Colonic mucosa (tissue), 4 donors: ENCODE measurements at regions not wholly inside any gene's neighbourhood (a gene's known extent, or its start where the extent isn't known, plus 50 kb on each side); places are given as distances from the start of the nearest gene placed in this dataset.

Experiments used
- DNase-seq: peaks from one replicate; pipeline ENCODE4 v3.0.0-alpha.2; 2020
- H3K27ac ChIP-seq: fragments of 200-600 bp; one replicate; pipeline ENCODE4 v1.8.0; 2021
- H3K27me3 ChIP-seq: fragments of 200-600 bp; one replicate; pipeline ENCODE4 v1.8.0; 2021
- H3K36me3 ChIP-seq: fragments of 200-600 bp; one replicate; pipeline ENCODE4 v1.8.0; 2021
- H3K4me1 ChIP-seq: fragments of 200-600 bp; one replicate; pipeline ENCODE4 v1.8.0; 2021; ENCODE audit warnings: mild to moderate bottlenecking
- H3K4me3 ChIP-seq: fragments of 200-600 bp; one replicate; pipeline ENCODE4 v1.8.0; 2021
- H3K9ac ChIP-seq, 2 donors: one replicate each; pipeline ENCODE4 v1.7.0; 2013; ENCODE audit warnings: control low read depth in 2 of 2, low read depth in 2 of 2, low read length in 2 of 2
- H3K9me3 ChIP-seq: fragments of 200-600 bp; one replicate; pipeline ENCODE4 v1.8.0; 2021
- CTCF ChIP-seq: fragments of 200-600 bp; IDR thresholded peaks from one replicate; pipeline ENCODE4 v1.8.0; 2022; ENCODE audit warnings: antibody characterized with exemption, mild to moderate bottlenecking
- intact Hi-C: fragments of 100-400 bp; cut with DNase I; formaldehyde crosslinking; loops from one replicate; pipeline ENCODE4 v1.14.1; 2022
- donor health status: healthy.
- donor health status: DM: no; HTN: no; CAD: no.
- donor health status: DM: no; HTN: no; CAD: no.

- no peak for TF ChIP-seq CTCF
- H3K9me3 ChIP-seq = no peaks in the 10 kb centered on the region
- no peak for DNase-seq
- no peaks in the 10 kb centered on the region for H3K4me1 ChIP-seq
- H3K27me3 ChIP-seq = no peaks in the 10 kb centered on the region
- no peak overlapping the region for H3K27ac ChIP-seq
- H3K36me3 ChIP-seq = no peaks in the 10 kb centered on the region
- no peak overlapping the region for H3K4me3 ChIP-seq
- intact Hi-C loops = loop anchor here (5.0 kb wide), 1 partner anchor 69 kb away; no protein-coding TSS in a partner anchor
- H3K9ac ChIP-seq = no peak overlapping the region
These were observed 87.3 kb upstream of the NHSL1 start for GRCh38 chr6:138586638-138587037.

- Histone ChIP-seq H3K4me3 (no peak overlapping the region), H3K9ac (no peak overlapping the region), H3K36me3 (no peaks in the 10 kb centered on the region), H3K9me3 (no peaks in the 10 kb centered on the region), H3K27ac (no peak overlapping the region), H3K27me3 (no peaks in the 10 kb centered on the region), H3K4me1 (peaks cover 5% of the 10 kb centered on the region)
- intact Hi-C loops = loop anchor here (5.0 kb wide), 1 partner anchor 72 kb away; no protein-coding TSS in a partner anchor
- DNase-seq = peak; percentile 70
- peak; percentile 93 for TF ChIP-seq CTCF
These were observed 89.6 kb upstream of the NHSL1 start for GRCh38 chr6:138588805-138589434.

GRCh38 chr6:138590796-138591709 lies 91.8 kb upstream of the NHSL1 start:
- peak; percentile 85 for TF ChIP-seq CTCF
- intact Hi-C loops = loop anchor here (2.0 to 10.0 kb wide), 3 partner anchors 159 to 476 kb away; no protein-coding TSS in a partner anchor

GRCh38 chr6:138592749-138593123 lies 93.4 kb upstream of the NHSL1 start:
- H3K27me3 ChIP-seq = no peaks in the 10 kb centered on the region
- H3K4me1 ChIP-seq = peaks cover 5% of the 10 kb centered on the region
- H3K36me3 ChIP-seq = no peaks in the 10 kb centered on the region
- intact Hi-C loops = loop anchor here (5.0 to 10.0 kb wide), 2 partner anchors 160 to 478 kb away; no protein-coding TSS in a partner anchor
- no peaks in the 10 kb centered on the region for H3K9me3 ChIP-seq
- H3K9ac ChIP-seq = peak overlapping the region in 1 of 2 donors; percentile 42
- H3K27ac ChIP-seq = peak overlapping the region; percentile 66
- H3K4me3 ChIP-seq = no peak overlapping the region
- TF ChIP-seq CTCF = no peak
- DNase-seq = no peak

More at GRCh38 chr6:138590796-138591709, 91.8 kb upstream of the NHSL1 start:
- Histone ChIP-seq H3K9me3 (no peaks in the 10 kb centered on the region), H3K4me3 (no peak overlapping the region), H3K9ac (no peak overlapping the region), H3K27ac (no peak overlapping the region), H3K36me3 (no peaks in the 10 kb centered on the region), H3K4me1 (peaks cover 5% of the 10 kb centered on the region), H3K27me3 (no peaks in the 10 kb centered on the region)
- DNase-seq = peak; percentile 75

- peak overlapping the region; percentile 66 for H3K27ac ChIP-seq
These were observed 94.0 kb upstream of the NHSL1 start for GRCh38 chr6:138593124-138593877.

More at GRCh38 chr6:138593124-138593877, 94.0 kb upstream of the NHSL1 start:
- no peak for TF ChIP-seq CTCF
- intact Hi-C loops = loop anchor here (5.0 to 10.0 kb wide), 2 partner anchors 161 to 478 kb away; no protein-coding TSS in a partner anchor
- Histone ChIP-seq H3K36me3 (no peaks in the 10 kb centered on the region), H3K27me3 (no peaks in the 10 kb centered on the region), H3K9ac (peak overlapping the region in 1 of 2 donors; percentile 42), H3K9me3 (no peaks in the 10 kb centered on the region), H3K4me1 (peaks cover 5% of the 10 kb centered on the region), H3K4me3 (no peak overlapping the region)
- DNase-seq = peak; percentile 60
